ENCODE measurements at regions not wholly inside any gene's neighbourhood (a gene's known extent, or its start where the extent isn't known, plus 50 kb on each side); places are given as distances from the start of the nearest gene placed in this dataset.

GRCh38 chr1:192862271-192862670 lies 53.4 kb downstream of the RGS2 start:
- no peak for TF ChIP-seq CTCF (IDR thresholded peaks at IDR 0.05; ENCODE audit: low read depth, low read length)
- in situ Hi-C loops (cut with HindIII; ENCODE audit: low sequenced_read_pairs) = no loop called here
- H3K4me3 ChIP-seq (ENCODE audit: low read depth, low read length) = no peak overlapping the region
- DNase-seq (ENCODE audit: low read depth, low spot score) = no peak

GRCh38 chr1:192866241-192866868 lies 57.5 kb downstream of the RGS2 start:
- H3K4me3 ChIP-seq (ENCODE audit: low read depth, low read length) = no peak overlapping the region
- no peak for TF ChIP-seq CTCF (IDR thresholded peaks at IDR 0.05; ENCODE audit: low read depth, low read length)
- in situ Hi-C loops (cut with HindIII; ENCODE audit: low sequenced_read_pairs) = no loop called here
- DNase-seq (ENCODE audit: low read depth, low spot score) = no peak

GRCh38 chr1:192867180-192867579 lies 58.3 kb downstream of the RGS2 start:
- no peak for DNase-seq (ENCODE audit: low read depth, low spot score)
- no peak for TF ChIP-seq CTCF (IDR thresholded peaks at IDR 0.05; ENCODE audit: low read depth, low read length)
- in situ Hi-C loops (cut with HindIII; ENCODE audit: low sequenced_read_pairs) = no loop called here
- H3K4me3 ChIP-seq (ENCODE audit: low read depth, low read length) = no peak overlapping the region

GRCh38 chr1:192869308-192869940 lies 60.6 kb downstream of the RGS2 start:
- TF ChIP-seq CTCF (IDR thresholded peaks at IDR 0.05; ENCODE audit: low read depth, low read length) = no peak
- no peak overlapping the region for H3K4me3 ChIP-seq (ENCODE audit: low read depth, low read length)
- in situ Hi-C loops (cut with HindIII; ENCODE audit: low sequenced_read_pairs) = no loop called here
- DNase-seq (ENCODE audit: low read depth, low spot score) = no peak

- no peak overlapping the region for H3K4me3 ChIP-seq (ENCODE audit: low read depth, low read length)
- no peak for DNase-seq (ENCODE audit: low read depth, low spot score)
- in situ Hi-C loops (cut with HindIII; ENCODE audit: low sequenced_read_pairs) = no loop called here
- no peak for TF ChIP-seq CTCF (IDR thresholded peaks at IDR 0.05; ENCODE audit: low read depth, low read length)
Measured at GRCh38 chr1:192872010-192872409, 63.2 kb downstream of the RGS2 start.

- TF ChIP-seq CTCF (IDR thresholded peaks at IDR 0.05; ENCODE audit: low read depth, low read length) = no peak
- no peak for DNase-seq (ENCODE audit: low read depth, low spot score)
- H3K4me3 ChIP-seq (ENCODE audit: low read depth, low read length) = no peak overlapping the region
- in situ Hi-C loops (cut with HindIII; ENCODE audit: low sequenced_read_pairs) = no loop called here
Measured at GRCh38 chr1:192873836-192874235, 65.0 kb downstream of the RGS2 start.
